GM12878 (cell line): ENCODE measurements at regions not wholly inside any gene's neighbourhood (a gene's known extent, or its start where the extent isn't known, plus 50 kb on each side); places are given as distances from the start of the nearest gene placed in this dataset.

ENCODE experiments used
- ATAC-seq: fragments of 200-7000 bp; cut with Tn5 transposase; 3 replicates; pipeline ENCODE4 v1.9.1; 2020; ENCODE audit warnings: mild to moderate bottlenecking, moderate library complexity
- BruUV-seq: library from RNA; stranded (reverse); fragments of 400-500 nt; replicated peaks from 2 replicates; lab custom pipeline; 2021; lab: Mats Ljungman, UMichigan
- CTCF ChIA-PET: fragments of 300-600 bp; sonication (Branson Sonifier 250); formaldehyde crosslinking; extraction: SDS; loops from one replicate; lab custom pipeline; 2021; ENCODE audit warnings: inconsistent platforms; lab: Yijun Ruan, JAX
- POLR2A ChIA-PET: fragments of 350-600 bp; formaldehyde crosslinking; extraction: SDS; loops from one replicate; lab custom pipeline; 2021; ENCODE audit warnings: inconsistent platforms; lab: Charles Lee
- RAD21 ChIA-PET: fragments of 300-600 bp; sonication (Branson Sonifier 250); formaldehyde crosslinking; loops from one replicate; lab custom pipeline; 2023; ENCODE audit warnings: antibody characterized with exemption; ENCODE audit not compliant: unreplicated experiment; lab: Charles Lee
- SMC1A ChIA-PET: fragments of 300-600 bp; sonication (Branson Sonifier 250); formaldehyde crosslinking; loops from one replicate; lab custom pipeline; 2023; ENCODE audit not compliant: unreplicated experiment, uncharacterized antibody; lab: Charles Lee
- DNase-seq: peaks from one replicate; pipeline ENCODE4 v3.0.0-alpha.2; 2011; ENCODE audit warnings: low read depth, low spot score
- FAIRE-seq: peaks from 3 replicates; lab custom pipeline; 2011; peaks lifted over from hg19 to GRCh38; lab: Jason Lieb, UNC
- H2AFZ ChIP-seq: 2 replicates; pipeline ENCODE4 v1.6.0; 2011; ENCODE audit warnings: low read depth, low read length, control low read depth; ENCODE audit not compliant: control insufficient read depth
- H3K27ac ChIP-seq: 2 replicates; pipeline ENCODE4 v1.5.1; 2011; ENCODE audit warnings: control low read depth; ENCODE audit not compliant: control insufficient read depth, insufficient read depth
- H3K27me3 ChIP-seq, 2 experiments: replicated peaks in 1 of 2; 2 replicates each; pipeline versions ENCODE4 v1.6.0 to v1.6.1; 2011; ENCODE audit warnings: low read length in 1 of 2; ENCODE audit not compliant: control insufficient read depth in 2 of 2, insufficient read depth in 2 of 2
- H3K36me3 ChIP-seq, 2 experiments: 2 replicates each; pipeline ENCODE4 v1.5.1; 2011; ENCODE audit warnings: low read length in 1 of 2; ENCODE audit not compliant: control insufficient read depth in 2 of 2, insufficient read depth in 2 of 2
- H3K4me1 ChIP-seq: 2 replicates; pipeline ENCODE4 v1.6.1; 2011; ENCODE audit warnings: mild to moderate bottlenecking, low read length, moderate library complexity, mixed read lengths; ENCODE audit not compliant: control insufficient read depth, insufficient read depth
- H3K4me2 ChIP-seq: 2 replicates; pipeline ENCODE4 v1.6.0; 2011; ENCODE audit warnings: control low read depth; ENCODE audit not compliant: control insufficient read depth, insufficient read depth
- H3K4me3 ChIP-seq: fragments of 200-600 bp; sonication (generic); 2 replicates; pipeline ENCODE4 v1.5.1; 2016
- H3K79me2 ChIP-seq: 2 replicates; pipeline ENCODE4 v1.6.0; 2011; ENCODE audit warnings: low read length; ENCODE audit not compliant: control insufficient read depth, insufficient read depth
- H3K9ac ChIP-seq: 2 replicates; pipeline ENCODE4 v1.8.0; 2011; ENCODE audit warnings: low read length, control low read depth, mixed read lengths; ENCODE audit not compliant: control insufficient read depth, insufficient read depth
- H3K9me3 ChIP-seq: replicated peaks from 3 replicates; pipeline ENCODE4 v1.5.1; 2011; ENCODE audit warnings: mild to moderate bottlenecking, low read length; ENCODE audit not compliant: control insufficient read depth, insufficient read depth
- H4K20me1 ChIP-seq: 2 replicates; pipeline ENCODE4 v1.6.0; 2011; ENCODE audit not compliant: control insufficient read depth, insufficient read depth
- ATF7 ChIP-seq: fragments of 450-650 bp; IDR thresholded peaks from 2 replicates; pipeline ENCODE4 v1.6.1; 2016; ENCODE audit warnings: low read depth, mild to moderate bottlenecking
- CBX5 ChIP-seq: sonication (generic); IDR thresholded peaks from 2 replicates; pipeline ENCODE4 v1.6.1; 2016; ENCODE audit warnings: low read depth, moderate library complexity, mild to moderate bottlenecking, inconsistent platforms
- CREM ChIP-seq: IDR thresholded peaks from 2 replicates; pipeline ENCODE4 v1.6.1; 2014; ENCODE audit warnings: antibody characterized with exemption, low read depth
- ESRRA ChIP-seq: IDR thresholded peaks from 2 replicates; pipeline ENCODE4 v1.6.1; 2012; ENCODE audit warnings: mild to moderate bottlenecking, low read length, improper control_type of control experiment
- ETV6 ChIP-seq, 2 experiments: fragments of 450-650 bp in 1 of 2; IDR thresholded peaks in 1 of 2; conservative IDR thresholded peaks in 1 of 2; 2 replicates each; pipeline ENCODE4 v1.6.1; 2014; ENCODE audit warnings: antibody characterized with exemption in 1 of 2, borderline replicate concordance in 1 of 2, low read depth in 1 of 2, mild to moderate bottlenecking in 1 of 2, moderate library complexity in 1 of 2
- HDAC2 ChIP-seq: fragments of 200-600 bp; sonication (generic); IDR thresholded peaks from 2 replicates; pipeline ENCODE4 v1.6.1; 2017
- MXI1 ChIP-seq: fragments of 150-350 bp; IDR thresholded peaks from 2 replicates; pipeline ENCODE4 v1.6.1; 2011; ENCODE audit warnings: low read depth, mild to moderate bottlenecking, inconsistent platforms, low read length, improper control_type of control experiment
- NR2C2 ChIP-seq: IDR thresholded peaks from 2 replicates; pipeline ENCODE4 v1.6.1; 2011; ENCODE audit warnings: borderline replicate concordance, low read depth; ENCODE audit not compliant: control insufficient read depth, insufficient read length
- PML ChIP-seq: IDR thresholded peaks from 2 replicates; pipeline ENCODE4 v1.6.1; 2012; ENCODE audit warnings: low read length, inconsistent platforms
- RAD21 ChIP-seq: IDR thresholded peaks from 2 replicates; pipeline ENCODE4 v1.6.1; 2011; ENCODE audit warnings: mild to moderate bottlenecking, low read depth, low read length, moderate library complexity; ENCODE audit not compliant: insufficient read depth
- SIX5 ChIP-seq: IDR thresholded peaks from 2 replicates; pipeline ENCODE4 v1.6.1; 2011; ENCODE audit warnings: mild to moderate bottlenecking, low read depth, low read length, moderate library complexity; ENCODE audit not compliant: severe bottlenecking
- SUPT20H ChIP-seq: IDR thresholded peaks from 2 replicates; pipeline ENCODE4 v1.6.1; 2011; ENCODE audit warnings: low read depth, mild to moderate bottlenecking, low read length, moderate library complexity, borderline replicate concordance; ENCODE audit not compliant: control insufficient read depth
- TARDBP ChIP-seq: IDR thresholded peaks from 2 replicates; pipeline ENCODE4 v1.6.1; 2016; ENCODE audit warnings: borderline replicate concordance
- WGBS: methylation state at CpG from one replicate; pipeline ENCODE4 v1.1.6; 2016; ENCODE audit warnings: low lambda C conversion rate; ENCODE audit not compliant: insufficient replicate concordance, insufficient coverage; ENCODE audit errors: missing lambda C conversion rate; 5-methylcytosine and 5-hydroxymethylcytosine counted together
- in situ Hi-C: fragments of 300-500 bp; cut with MboI; formaldehyde crosslinking; loops from 9 replicates; pipeline ENCODE4 v1.14.3; 2018; ENCODE audit warnings: mixed read lengths
- intact Hi-C: fragments of 100-400 bp; cut with micrococcal nuclease; formaldehyde crosslinking; loops from one replicate; pipeline ENCODE4 v1.14.2; 2022; ENCODE audit not compliant: unreplicated experiment
- TF ChIP-seq, protein P1 (sequence below): fragments of 450-650 bp; IDR thresholded peaks from 2 replicates; pipeline ENCODE4 v1.6.1; 2016; ENCODE audit warnings: mild to moderate bottlenecking
- TF ChIP-seq, protein P2 (sequence below): IDR thresholded peaks from 2 replicates; pipeline ENCODE4 v1.6.1; 2011; ENCODE audit warnings: low read depth, low read length, improper control_type of control experiment, borderline replicate concordance
- TF ChIP-seq, protein P3 (sequence below): IDR thresholded peaks from 2 replicates; pipeline ENCODE4 v1.6.1; 2011; ENCODE audit warnings: borderline replicate concordance, low read depth, mild to moderate bottlenecking, moderate library complexity, low read length; ENCODE audit not compliant: insufficient read depth, poor library complexity, severe bottlenecking
- TF ChIP-seq, protein P4 (sequence below): fragments of 450-650 bp; IDR thresholded peaks from 2 replicates; pipeline ENCODE4 v1.6.1; 2017; ENCODE audit warnings: mild to moderate bottlenecking
- TF ChIP-seq, protein P5 (sequence below): fragments of 450-650 bp; IDR thresholded peaks from 2 replicates; pipeline ENCODE4 v1.6.1; 2017; ENCODE audit warnings: antibody characterized with exemption, mild to moderate bottlenecking, moderate library complexity

DNA sequence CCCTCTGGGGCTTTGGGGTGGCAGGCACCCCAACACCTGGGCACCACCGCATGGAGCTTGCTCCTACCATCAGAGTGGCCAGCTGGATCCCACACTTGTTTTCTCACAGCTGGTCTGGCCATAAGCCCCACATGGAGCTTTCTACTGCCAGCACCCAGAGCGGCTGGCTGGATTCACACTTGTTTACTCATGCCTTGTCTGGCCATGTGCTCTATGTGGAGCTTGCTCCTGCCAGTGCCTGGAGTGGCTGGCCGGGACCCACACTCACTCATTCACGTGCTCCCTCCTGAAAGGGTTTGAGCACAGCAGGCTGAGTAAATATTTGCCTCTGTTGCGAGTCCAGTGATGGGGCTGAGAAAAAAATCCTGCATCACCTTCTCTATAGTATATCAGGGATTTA lies 487.0 kb downstream of the CD109 start:
- Histone ChIP-seq H3K9me3 (no peaks in the 10 kb centered on the region; the same call in 2 of the 3 replicates), H2AFZ (no peak overlapping the region), H3K27ac (no peak overlapping the region), H4K20me1 (no peaks in the 10 kb centered on the region), H3K36me3 (no peaks in the 10 kb centered on the region), H3K9ac (no peak overlapping the region), H3K4me2 (no peak overlapping the region), H3K4me1 (no peaks in the 10 kb centered on the region), H3K4me3 (no peak overlapping the region), H3K79me2 (no peaks in the 10 kb centered on the region), H3K27me3 (no peaks in the 10 kb centered on the region)
- no TSS peak for BruUV-seq
- FAIRE-seq: no peak
- ChIA-PET RAD21 (no interaction called here), CTCF (no interaction called here), SMC1A (no interaction called here), POLR2A (no interaction called here)
- in situ Hi-C loops: no loop called here
- DNase-seq: no peak
- intact Hi-C loops: no loop called here
- 19% methylated on average over 5 of the region's 5 CpGs for WGBS
- ATAC-seq: no peak
- TF ChIP-seq CREM: no peak
- TF ChIP-seq, protein P1, sequence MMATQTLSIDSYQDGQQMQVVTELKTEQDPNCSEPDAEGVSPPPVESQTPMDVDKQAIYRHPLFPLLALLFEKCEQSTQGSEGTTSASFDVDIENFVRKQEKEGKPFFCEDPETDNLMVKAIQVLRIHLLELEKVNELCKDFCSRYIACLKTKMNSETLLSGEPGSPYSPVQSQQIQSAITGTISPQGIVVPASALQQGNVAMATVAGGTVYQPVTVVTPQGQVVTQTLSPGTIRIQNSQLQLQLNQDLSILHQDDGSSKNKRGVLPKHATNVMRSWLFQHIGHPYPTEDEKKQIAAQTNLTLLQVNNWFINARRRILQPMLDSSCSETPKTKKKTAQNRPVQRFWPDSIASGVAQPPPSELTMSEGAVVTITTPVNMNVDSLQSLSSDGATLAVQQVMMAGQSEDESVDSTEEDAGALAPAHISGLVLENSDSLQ: no peak
- TF ChIP-seq ATF7: no peak
- TF ChIP-seq TARDBP: no peak
- no peak for TF ChIP-seq ETV6 (conservative IDR thresholded peaks at IDR 0.05 in 1 of 2, IDR thresholded peaks at IDR 0.05 in 1 of 2; ENCODE audit: borderline replicate concordance in 1 of 2, low read depth in 1 of 2)
- TF ChIP-seq, protein P2, sequence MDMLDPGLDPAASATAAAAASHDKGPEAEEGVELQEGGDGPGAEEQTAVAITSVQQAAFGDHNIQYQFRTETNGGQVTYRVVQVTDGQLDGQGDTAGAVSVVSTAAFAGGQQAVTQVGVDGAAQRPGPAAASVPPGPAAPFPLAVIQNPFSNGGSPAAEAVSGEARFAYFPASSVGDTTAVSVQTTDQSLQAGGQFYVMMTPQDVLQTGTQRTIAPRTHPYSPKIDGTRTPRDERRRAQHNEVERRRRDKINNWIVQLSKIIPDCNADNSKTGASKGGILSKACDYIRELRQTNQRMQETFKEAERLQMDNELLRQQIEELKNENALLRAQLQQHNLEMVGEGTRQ: no peak
- TF ChIP-seq SUPT20H: no peak
- TF ChIP-seq, protein P3, sequence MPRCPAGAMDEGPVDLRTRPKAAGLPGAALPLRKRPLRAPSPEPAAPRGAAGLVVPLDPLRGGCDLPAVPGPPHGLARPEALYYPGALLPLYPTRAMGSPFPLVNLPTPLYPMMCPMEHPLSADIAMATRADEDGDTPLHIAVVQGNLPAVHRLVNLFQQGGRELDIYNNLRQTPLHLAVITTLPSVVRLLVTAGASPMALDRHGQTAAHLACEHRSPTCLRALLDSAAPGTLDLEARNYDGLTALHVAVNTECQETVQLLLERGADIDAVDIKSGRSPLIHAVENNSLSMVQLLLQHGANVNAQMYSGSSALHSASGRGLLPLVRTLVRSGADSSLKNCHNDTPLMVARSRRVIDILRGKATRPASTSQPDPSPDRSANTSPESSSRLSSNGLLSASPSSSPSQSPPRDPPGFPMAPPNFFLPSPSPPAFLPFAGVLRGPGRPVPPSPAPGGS: no peak
- TF ChIP-seq HDAC2: no peak
- TF ChIP-seq PML: no peak
- TF ChIP-seq, protein P4, sequence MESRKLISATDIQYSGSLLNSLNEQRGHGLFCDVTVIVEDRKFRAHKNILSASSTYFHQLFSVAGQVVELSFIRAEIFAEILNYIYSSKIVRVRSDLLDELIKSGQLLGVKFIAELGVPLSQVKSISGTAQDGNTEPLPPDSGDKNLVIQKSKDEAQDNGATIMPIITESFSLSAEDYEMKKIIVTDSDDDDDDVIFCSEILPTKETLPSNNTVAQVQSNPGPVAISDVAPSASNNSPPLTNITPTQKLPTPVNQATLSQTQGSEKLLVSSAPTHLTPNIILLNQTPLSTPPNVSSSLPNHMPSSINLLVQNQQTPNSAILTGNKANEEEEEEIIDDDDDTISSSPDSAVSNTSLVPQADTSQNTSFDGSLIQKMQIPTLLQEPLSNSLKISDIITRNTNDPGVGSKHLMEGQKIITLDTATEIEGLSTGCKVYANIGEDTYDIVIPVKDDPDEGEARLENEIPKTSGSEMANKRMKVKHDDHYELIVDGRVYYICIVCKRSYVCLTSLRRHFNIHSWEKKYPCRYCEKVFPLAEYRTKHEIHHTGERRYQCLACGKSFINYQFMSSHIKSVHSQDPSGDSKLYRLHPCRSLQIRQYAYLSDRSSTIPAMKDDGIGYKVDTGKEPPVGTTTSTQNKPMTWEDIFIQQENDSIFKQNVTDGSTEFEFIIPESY: no peak
- TF ChIP-seq, protein P5, sequence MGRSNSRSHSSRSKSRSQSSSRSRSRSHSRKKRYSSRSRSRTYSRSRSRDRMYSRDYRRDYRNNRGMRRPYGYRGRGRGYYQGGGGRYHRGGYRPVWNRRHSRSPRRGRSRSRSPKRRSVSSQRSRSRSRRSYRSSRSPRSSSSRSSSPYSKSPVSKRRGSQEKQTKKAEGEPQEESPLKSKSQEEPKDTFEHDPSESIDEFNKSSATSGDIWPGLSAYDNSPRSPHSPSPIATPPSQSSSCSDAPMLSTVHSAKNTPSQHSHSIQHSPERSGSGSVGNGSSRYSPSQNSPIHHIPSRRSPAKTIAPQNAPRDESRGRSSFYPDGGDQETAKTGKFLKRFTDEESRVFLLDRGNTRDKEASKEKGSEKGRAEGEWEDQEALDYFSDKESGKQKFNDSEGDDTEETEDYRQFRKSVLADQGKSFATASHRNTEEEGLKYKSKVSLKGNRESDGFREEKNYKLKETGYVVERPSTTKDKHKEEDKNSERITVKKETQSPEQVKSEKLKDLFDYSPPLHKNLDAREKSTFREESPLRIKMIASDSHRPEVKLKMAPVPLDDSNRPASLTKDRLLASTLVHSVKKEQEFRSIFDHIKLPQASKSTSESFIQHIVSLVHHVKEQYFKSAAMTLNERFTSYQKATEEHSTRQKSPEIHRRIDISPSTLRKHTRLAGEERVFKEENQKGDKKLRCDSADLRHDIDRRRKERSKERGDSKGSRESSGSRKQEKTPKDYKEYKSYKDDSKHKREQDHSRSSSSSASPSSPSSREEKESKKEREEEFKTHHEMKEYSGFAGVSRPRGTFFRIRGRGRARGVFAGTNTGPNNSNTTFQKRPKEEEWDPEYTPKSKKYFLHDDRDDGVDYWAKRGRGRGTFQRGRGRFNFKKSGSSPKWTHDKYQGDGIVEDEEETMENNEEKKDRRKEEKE: no peak
- no peak for TF ChIP-seq SIX5
- no peak for TF ChIP-seq NR2C2
- no peak for TF ChIP-seq CBX5
- TF ChIP-seq MXI1: no peak
- TF ChIP-seq ESRRA: no peak
- TF ChIP-seq RAD21: no peak
